Fibroblast of lung (primary cell): ENCODE measurements at regions not wholly inside any gene's neighbourhood (a gene's known extent, or its start where the extent isn't known, plus 50 kb on each side); places are given as distances from the start of the nearest gene placed in this dataset.
A peak's percentile ranks its signal among the peaks of the same experiment; 100 is the strongest.

Experiments
- DNase-seq, 2 donors: peaks; one replicate each; pipeline versions ENCODE4 v3.0.0 to v3.0.0-alpha.2; 2010; ENCODE audit warnings: low read depth in 2 of 2
- H2AFZ ChIP-seq: 2 replicates; pipeline ENCODE4 v1.5.1; 2012; ENCODE audit warnings: low read length, control low read depth, inconsistent platforms
- H3K27ac ChIP-seq: 2 replicates; pipeline ENCODE4 v1.5.1; 2011; ENCODE audit warnings: low read length, control low read depth; ENCODE audit not compliant: insufficient read depth
- H3K27me3 ChIP-seq: 2 replicates; pipeline ENCODE4 v1.5.1; 2011; ENCODE audit warnings: mild to moderate bottlenecking, low read length; ENCODE audit not compliant: control insufficient read depth, insufficient read depth
- H3K36me3 ChIP-seq: 2 replicates; pipeline ENCODE4 v1.5.1; 2011; ENCODE audit warnings: low read length; ENCODE audit not compliant: control insufficient read depth, insufficient read depth
- H3K4me1 ChIP-seq: 2 replicates; pipeline ENCODE4 v1.5.1; 2011; ENCODE audit warnings: low read length; ENCODE audit not compliant: control insufficient read depth, insufficient read depth; ENCODE audit errors: extremely low read depth
- H3K4me2 ChIP-seq: 2 replicates; pipeline ENCODE4 v1.5.1; 2011; ENCODE audit warnings: low read length, control low read depth; ENCODE audit not compliant: insufficient read depth; ENCODE audit errors: extremely low read depth
- H3K4me3 ChIP-seq, 4 experiments: fragments of 200-600 bp in 1 of 4; sonication (generic) in 1 of 4; replicated peaks in 1 of 4; 2 replicates each; pipeline ENCODE4 v1.5.1; 2011 to 2016; ENCODE audit warnings: low read length in 4 of 4, low read depth in 3 of 4, mild to moderate bottlenecking in 3 of 4, control low read depth in 2 of 4, inconsistent platforms in 1 of 4, mixed read lengths in 1 of 4; ENCODE audit not compliant: insufficient read depth in 1 of 4; ENCODE audit errors: control extremely low read depth in 1 of 4
- H3K79me2 ChIP-seq: 2 replicates; pipeline ENCODE4 v1.5.1; 2012; ENCODE audit warnings: mild to moderate bottlenecking, low read length, inconsistent platforms; ENCODE audit not compliant: control insufficient read depth, insufficient read depth
- H3K9ac ChIP-seq: 2 replicates; pipeline ENCODE4 v1.5.1; 2011; ENCODE audit warnings: mild to moderate bottlenecking, low read length, control low read depth; ENCODE audit not compliant: insufficient read depth
- H3K9me3 ChIP-seq: 2 replicates; pipeline ENCODE4 v1.5.1; 2012; ENCODE audit warnings: low read depth, low read length; ENCODE audit not compliant: control insufficient read depth, insufficient read depth
- H4K20me1 ChIP-seq: 2 replicates; pipeline ENCODE4 v1.5.1; 2011; ENCODE audit warnings: low read length; ENCODE audit not compliant: control insufficient read depth, insufficient read depth; ENCODE audit errors: extremely low read depth
- CTCF ChIP-seq, 2 donors: IDR thresholded peaks in 1 of 2; conservative IDR thresholded peaks in 1 of 2; 1 replicate in 1 of 2; 2 replicates in 1 of 2; pipeline ENCODE4 v1.5.1; 2011 to 2012; ENCODE audit warnings: low read length in 2 of 2, control low read depth in 1 of 2, inconsistent platforms in 1 of 2, low read depth in 1 of 2, mild to moderate bottlenecking in 1 of 2
- EZH2 ChIP-seq: IDR thresholded peaks from 2 replicates; pipeline ENCODE4 v1.5.1; 2012; ENCODE audit warnings: low read length, control low read depth, mild to moderate bottlenecking; ENCODE audit errors: missing control alignments

GRCh38 chr6:121963826-121964225 is 435.6 kb upstream of the HSF2 start:
- no peaks in the 10 kb centered on the region for H3K79me2 ChIP-seq
- H3K36me3 ChIP-seq: no peaks in the 10 kb centered on the region
- no peaks in the 10 kb centered on the region for H3K9me3 ChIP-seq
- no peaks in the 10 kb centered on the region for H3K27me3 ChIP-seq
- H3K4me3 ChIP-seq: no peak overlapping the region
- H3K4me2 ChIP-seq: no peak overlapping the region
- no peaks in the 10 kb centered on the region for H3K4me1 ChIP-seq
- no peak overlapping the region for H3K27ac ChIP-seq
- no peak overlapping the region for H2AFZ ChIP-seq
- H4K20me1 ChIP-seq: no peaks in the 10 kb centered on the region
- DNase-seq: no peak
- no peak overlapping the region for H3K9ac ChIP-seq
- TF ChIP-seq EZH2 (no peak), CTCF (conservative IDR thresholded peaks at IDR 0.05 in 1 of 2, IDR thresholded peaks at IDR 0.05 in 1 of 2; ENCODE audit: low read depth in 1 of 2, low read length in 2 of 2) (no peak)

GRCh38 chr6:121965739-121966138 is 433.7 kb upstream of the HSF2 start:
- H3K36me3 ChIP-seq: no peaks in the 10 kb centered on the region
- no peaks in the 10 kb centered on the region for H3K79me2 ChIP-seq
- H3K27me3 ChIP-seq: no peaks in the 10 kb centered on the region
- peak overlapping the region; percentile 19 for H2AFZ ChIP-seq
- TF ChIP-seq CTCF (conservative IDR thresholded peaks at IDR 0.05 in 1 of 2, IDR thresholded peaks at IDR 0.05 in 1 of 2; ENCODE audit: low read depth in 1 of 2, low read length in 2 of 2) (no peak), EZH2 (no peak)
- DNase-seq: no peak
- no peak overlapping the region for H3K27ac ChIP-seq
- H4K20me1 ChIP-seq: no peaks in the 10 kb centered on the region
- H3K4me2 ChIP-seq: no peak overlapping the region
- H3K4me3 ChIP-seq: no peak overlapping the region
- no peak overlapping the region for H3K9ac ChIP-seq
- H3K4me1 ChIP-seq: no peaks in the 10 kb centered on the region
- H3K9me3 ChIP-seq: no peaks in the 10 kb centered on the region

- Histone ChIP-seq H3K9ac (no peak overlapping the region), H3K4me2 (no peak overlapping the region), H3K36me3 (no peaks in the 10 kb centered on the region), H3K79me2 (no peaks in the 10 kb centered on the region), H2AFZ (no peak overlapping the region), H3K27ac (no peak overlapping the region), H4K20me1 (no peaks in the 10 kb centered on the region), H3K9me3 (no peaks in the 10 kb centered on the region), H3K4me1 (no peaks in the 10 kb centered on the region), H3K4me3 (no peak overlapping the region), H3K27me3 (no peaks in the 10 kb centered on the region)
- TF ChIP-seq EZH2 (no peak), CTCF (conservative IDR thresholded peaks at IDR 0.05 in 1 of 2, IDR thresholded peaks at IDR 0.05 in 1 of 2; ENCODE audit: low read depth in 1 of 2, low read length in 2 of 2) (no peak)
- no peak for DNase-seq
Measured at GRCh38 chr6:121967631-121968030, 431.8 kb upstream of the HSF2 start.
